ENCODE measurements at regions not wholly inside any gene's neighbourhood (a gene's known extent, or its start where the extent isn't known, plus 50 kb on each side); places are given as distances from the start of the nearest gene placed in this dataset.

GRCh38 chr3:117630469-117630868 is 920.9 kb downstream of the TUSC7 start:
- Histone ChIP-seq H3K27ac (ENCODE audit: low read depth in 2 of 2, low read length in 1 of 2) (no peak overlapping the region), H3K4me1 (ENCODE audit: control insufficient read depth in 2 of 2, insufficient read depth in 2 of 2, low read length in 1 of 2) (no peaks in the 10 kb centered on the region), H3K4me3 (ENCODE audit: low read depth in 1 of 2, low read length in 2 of 2) (no peak overlapping the region), H3K9me3 (ENCODE audit: control insufficient read depth in 2 of 2, insufficient read depth in 1 of 2, low read depth in 1 of 2, low read length in 1 of 2) (no peaks in the 10 kb centered on the region), H3K27me3 (ENCODE audit: control insufficient read depth in 1 of 2, insufficient read depth in 2 of 2, low read length in 2 of 2) (no peaks in the 10 kb centered on the region), H3K36me3 (ENCODE audit: control insufficient read depth in 2 of 2, insufficient read depth in 2 of 2, low read length in 1 of 2) (no peaks in the 10 kb centered on the region)

- WGBS, 2 donors: 59 to 64% methylated on average over 1 of the region's 1 CpG
- Histone ChIP-seq H3K4me1 (ENCODE audit: control insufficient read depth in 2 of 2, insufficient read depth in 2 of 2, low read length in 1 of 2) (no peaks in the 10 kb centered on the region), H3K27ac (ENCODE audit: low read depth in 2 of 2, low read length in 1 of 2) (no peak overlapping the region), H3K4me3 (ENCODE audit: low read depth in 1 of 2, low read length in 2 of 2) (no peak overlapping the region), H3K9me3 (ENCODE audit: control insufficient read depth in 2 of 2, insufficient read depth in 1 of 2, low read depth in 1 of 2, low read length in 1 of 2) (no peaks in the 10 kb centered on the region), H3K36me3 (ENCODE audit: control insufficient read depth in 2 of 2, insufficient read depth in 2 of 2, low read length in 1 of 2) (no peaks in the 10 kb centered on the region), H3K27me3 (ENCODE audit: control insufficient read depth in 1 of 2, insufficient read depth in 2 of 2, low read length in 2 of 2) (no peaks in the 10 kb centered on the region)
Observed at GRCh38 chr3:117630885-117631284, 921.3 kb downstream of the TUSC7 start.

GRCh38 chr3:117631781-117632180 is 922.2 kb downstream of the TUSC7 start:
- Histone ChIP-seq H3K4me1 (ENCODE audit: control insufficient read depth in 2 of 2, insufficient read depth in 2 of 2, low read length in 1 of 2) (no peaks in the 10 kb centered on the region), H3K9me3 (ENCODE audit: control insufficient read depth in 2 of 2, insufficient read depth in 1 of 2, low read depth in 1 of 2, low read length in 1 of 2) (no peaks in the 10 kb centered on the region), H3K27ac (ENCODE audit: low read depth in 2 of 2, low read length in 1 of 2) (no peak overlapping the region), H3K36me3 (ENCODE audit: control insufficient read depth in 2 of 2, insufficient read depth in 2 of 2, low read length in 1 of 2) (no peaks in the 10 kb centered on the region), H3K27me3 (ENCODE audit: control insufficient read depth in 1 of 2, insufficient read depth in 2 of 2, low read length in 2 of 2) (no peaks in the 10 kb centered on the region), H3K4me3 (ENCODE audit: low read depth in 1 of 2, low read length in 2 of 2) (no peak overlapping the region)
- 75 to 78% methylated on average over 3 of the region's 3 CpGs for WGBS, 2 donors

- no peak overlapping the region for H3K4me3 ChIP-seq (ENCODE audit: low read depth in 1 of 2, low read length in 2 of 2)
- no peaks in the 10 kb centered on the region for H3K27me3 ChIP-seq (ENCODE audit: control insufficient read depth in 1 of 2, insufficient read depth in 2 of 2, low read length in 2 of 2)
- no peaks in the 10 kb centered on the region for H3K36me3 ChIP-seq (ENCODE audit: control insufficient read depth in 2 of 2, insufficient read depth in 2 of 2, low read length in 1 of 2)
- WGBS, 2 donors: 58 to 61% methylated on average over 2 of the region's 2 CpGs
- no peaks in the 10 kb centered on the region for H3K9me3 ChIP-seq (ENCODE audit: control insufficient read depth in 2 of 2, insufficient read depth in 1 of 2, low read depth in 1 of 2, low read length in 1 of 2)
- no peak overlapping the region for H3K27ac ChIP-seq (ENCODE audit: low read depth in 2 of 2, low read length in 1 of 2)
- H3K4me1 ChIP-seq (ENCODE audit: control insufficient read depth in 2 of 2, insufficient read depth in 2 of 2, low read length in 1 of 2): no peaks in the 10 kb centered on the region
Observed at GRCh38 chr3:117632191-117632590, 922.6 kb downstream of the TUSC7 start.

GRCh38 chr3:117633207-117633606 is 923.6 kb downstream of the TUSC7 start:
- H3K27me3 ChIP-seq (ENCODE audit: control insufficient read depth in 1 of 2, insufficient read depth in 2 of 2, low read length in 2 of 2): no peaks in the 10 kb centered on the region
- WGBS, 2 donors: 62 to 64% methylated on average over 4 of the region's 4 CpGs

GRCh38 chr3:117637666-117638065 is 928.1 kb downstream of the TUSC7 start:
- no peaks in the 10 kb centered on the region for H3K27me3 ChIP-seq (ENCODE audit: control insufficient read depth in 1 of 2, insufficient read depth in 2 of 2, low read length in 2 of 2)

More at GRCh38 chr3:117633207-117633606, 923.6 kb downstream of the TUSC7 start:
- H3K4me3 ChIP-seq (ENCODE audit: low read depth in 1 of 2, low read length in 2 of 2): no peak overlapping the region
- H3K9me3 ChIP-seq (ENCODE audit: control insufficient read depth in 2 of 2, insufficient read depth in 1 of 2, low read depth in 1 of 2, low read length in 1 of 2): no peaks in the 10 kb centered on the region
- H3K36me3 ChIP-seq (ENCODE audit: control insufficient read depth in 2 of 2, insufficient read depth in 2 of 2, low read length in 1 of 2): no peaks in the 10 kb centered on the region
- H3K27ac ChIP-seq (ENCODE audit: low read depth in 2 of 2, low read length in 1 of 2): no peak overlapping the region
- H3K4me1 ChIP-seq (ENCODE audit: control insufficient read depth in 2 of 2, insufficient read depth in 2 of 2, low read length in 1 of 2): no peaks in the 10 kb centered on the region

GRCh38 chr3:117644203-117644602 is 934.6 kb downstream of the TUSC7 start:
- no peak overlapping the region for H3K4me3 ChIP-seq (ENCODE audit: low read depth in 1 of 2, low read length in 2 of 2)
- H3K4me1 ChIP-seq (ENCODE audit: control insufficient read depth in 2 of 2, insufficient read depth in 2 of 2, low read length in 1 of 2): no peaks in the 10 kb centered on the region
- no peak overlapping the region for H3K27ac ChIP-seq (ENCODE audit: low read depth in 2 of 2, low read length in 1 of 2)
- no peaks in the 10 kb centered on the region for H3K36me3 ChIP-seq (ENCODE audit: control insufficient read depth in 2 of 2, insufficient read depth in 2 of 2, low read length in 1 of 2)
- H3K27me3 ChIP-seq (ENCODE audit: control insufficient read depth in 1 of 2, insufficient read depth in 2 of 2, low read length in 2 of 2): no peaks in the 10 kb centered on the region
- no peaks in the 10 kb centered on the region for H3K9me3 ChIP-seq (ENCODE audit: control insufficient read depth in 2 of 2, insufficient read depth in 1 of 2, low read depth in 1 of 2, low read length in 1 of 2)

More at GRCh38 chr3:117637666-117638065, 928.1 kb downstream of the TUSC7 start:
- H3K9me3 ChIP-seq (ENCODE audit: control insufficient read depth in 2 of 2, insufficient read depth in 1 of 2, low read depth in 1 of 2, low read length in 1 of 2): no peaks in the 10 kb centered on the region
- no peak overlapping the region for H3K4me3 ChIP-seq (ENCODE audit: low read depth in 1 of 2, low read length in 2 of 2)
- no peaks in the 10 kb centered on the region for H3K36me3 ChIP-seq (ENCODE audit: control insufficient read depth in 2 of 2, insufficient read depth in 2 of 2, low read length in 1 of 2)
- H3K27ac ChIP-seq (ENCODE audit: low read depth in 2 of 2, low read length in 1 of 2): no peak overlapping the region
- H3K4me1 ChIP-seq (ENCODE audit: control insufficient read depth in 2 of 2, insufficient read depth in 2 of 2, low read length in 1 of 2): no peaks in the 10 kb centered on the region
- WGBS, 2 donors: 93 to 94% methylated on average over 5 of the region's 5 CpGs

GRCh38 chr3:117645561-117646242 is 936.1 kb downstream of the TUSC7 start:
- Histone ChIP-seq H3K4me1 (ENCODE audit: control insufficient read depth in 2 of 2, insufficient read depth in 2 of 2, low read length in 1 of 2) (no peaks in the 10 kb centered on the region), H3K27ac (ENCODE audit: low read depth in 2 of 2, low read length in 1 of 2) (no peak overlapping the region), H3K36me3 (ENCODE audit: control insufficient read depth in 2 of 2, insufficient read depth in 2 of 2, low read length in 1 of 2) (no peaks in the 10 kb centered on the region), H3K9me3 (ENCODE audit: control insufficient read depth in 2 of 2, insufficient read depth in 1 of 2, low read depth in 1 of 2, low read length in 1 of 2) (no peaks in the 10 kb centered on the region), H3K27me3 (ENCODE audit: control insufficient read depth in 1 of 2, insufficient read depth in 2 of 2, low read length in 2 of 2) (no peaks in the 10 kb centered on the region), H3K4me3 (ENCODE audit: low read depth in 1 of 2, low read length in 2 of 2) (no peak overlapping the region)
- WGBS, 2 donors: 89 to 90% methylated on average over 4 of the region's 4 CpGs

GRCh38 chr3:117647435-117647834 is 937.9 kb downstream of the TUSC7 start:
- no peaks in the 10 kb centered on the region for H3K27me3 ChIP-seq (ENCODE audit: control insufficient read depth in 1 of 2, insufficient read depth in 2 of 2, low read length in 2 of 2)
- 65 to 74% methylated on average over 2 of the region's 2 CpGs for WGBS, 2 donors
- no peak overlapping the region for H3K4me3 ChIP-seq (ENCODE audit: low read depth in 1 of 2, low read length in 2 of 2)
- no peaks in the 10 kb centered on the region for H3K9me3 ChIP-seq (ENCODE audit: control insufficient read depth in 2 of 2, insufficient read depth in 1 of 2, low read depth in 1 of 2, low read length in 1 of 2)
- H3K36me3 ChIP-seq (ENCODE audit: control insufficient read depth in 2 of 2, insufficient read depth in 2 of 2, low read length in 1 of 2): no peaks in the 10 kb centered on the region
- H3K27ac ChIP-seq (ENCODE audit: low read depth in 2 of 2, low read length in 1 of 2): no peak overlapping the region
- H3K4me1 ChIP-seq (ENCODE audit: control insufficient read depth in 2 of 2, insufficient read depth in 2 of 2, low read length in 1 of 2): no peaks in the 10 kb centered on the region

GRCh38 chr3:117651246-117651645 is 941.7 kb downstream of the TUSC7 start:
- Histone ChIP-seq H3K9me3 (ENCODE audit: control insufficient read depth in 2 of 2, insufficient read depth in 1 of 2, low read depth in 1 of 2, low read length in 1 of 2) (no peaks in the 10 kb centered on the region), H3K27me3 (ENCODE audit: control insufficient read depth in 1 of 2, insufficient read depth in 2 of 2, low read length in 2 of 2) (no peaks in the 10 kb centered on the region), H3K4me3 (ENCODE audit: low read depth in 1 of 2, low read length in 2 of 2) (no peak overlapping the region), H3K36me3 (ENCODE audit: control insufficient read depth in 2 of 2, insufficient read depth in 2 of 2, low read length in 1 of 2) (no peaks in the 10 kb centered on the region), H3K4me1 (ENCODE audit: control insufficient read depth in 2 of 2, insufficient read depth in 2 of 2, low read length in 1 of 2) (no peaks in the 10 kb centered on the region), H3K27ac (ENCODE audit: low read depth in 2 of 2, low read length in 1 of 2) (no peak overlapping the region)
- 49 to 54% methylated on average over 3 of the region's 3 CpGs for WGBS, 2 donors

Data from esophagus (tissue), 2 donors.